Loucy (cell line): ENCODE measurements at regions not wholly inside any gene's neighbourhood (a gene's known extent, or its start where the extent isn't known, plus 50 kb on each side); places are given as distances from the start of the nearest gene placed in this dataset.

ENCODE experiments used
- CTCF ChIP-seq: fragments of 200-600 bp; sonication (generic); conservative IDR thresholded peaks from 2 replicates; pipeline ENCODE4 v1.5.1; 2014; ENCODE audit warnings: mild to moderate bottlenecking, antibody characterized with exemption, low read length
- EZH2phosphoT487 ChIP-seq: fragments of 200-600 bp; IDR thresholded peaks from 2 replicates; pipeline ENCODE4 v1.6.1; 2018; ENCODE audit warnings: antibody characterized with exemption, mild to moderate bottlenecking, moderate library complexity, borderline replicate concordance

- no peak for TF ChIP-seq CTCF
- no peak for TF ChIP-seq EZH2phosphoT487
Observed at GRCh38 chr5:44565902-44566301, 176.7 kb upstream of the FGF10 start.
